Fibroblast of lung (primary cell): ENCODE measurements at regions not wholly inside any gene's neighbourhood (a gene's known extent, or its start where the extent isn't known, plus 50 kb on each side); places are given as distances from the start of the nearest gene placed in this dataset.

Experiments
- DNase-seq, 2 donors: peaks; one replicate each; pipeline versions ENCODE4 v3.0.0 to v3.0.0-alpha.2; 2010; ENCODE audit warnings: low read depth in 2 of 2
- H2AFZ ChIP-seq: 2 replicates; pipeline ENCODE4 v1.5.1; 2012; ENCODE audit warnings: low read length, control low read depth, inconsistent platforms
- H3K27ac ChIP-seq: 2 replicates; pipeline ENCODE4 v1.5.1; 2011; ENCODE audit warnings: low read length, control low read depth; ENCODE audit not compliant: insufficient read depth
- H3K27me3 ChIP-seq: 2 replicates; pipeline ENCODE4 v1.5.1; 2011; ENCODE audit warnings: mild to moderate bottlenecking, low read length; ENCODE audit not compliant: control insufficient read depth, insufficient read depth
- H3K36me3 ChIP-seq: 2 replicates; pipeline ENCODE4 v1.5.1; 2011; ENCODE audit warnings: low read length; ENCODE audit not compliant: control insufficient read depth, insufficient read depth
- H3K4me1 ChIP-seq: 2 replicates; pipeline ENCODE4 v1.5.1; 2011; ENCODE audit warnings: low read length; ENCODE audit not compliant: control insufficient read depth, insufficient read depth; ENCODE audit errors: extremely low read depth
- H3K4me2 ChIP-seq: 2 replicates; pipeline ENCODE4 v1.5.1; 2011; ENCODE audit warnings: low read length, control low read depth; ENCODE audit not compliant: insufficient read depth; ENCODE audit errors: extremely low read depth
- H3K4me3 ChIP-seq, 4 experiments: fragments of 200-600 bp in 1 of 4; sonication (generic) in 1 of 4; replicated peaks in 1 of 4; 2 replicates each; pipeline ENCODE4 v1.5.1; 2011 to 2016; ENCODE audit warnings: low read length in 4 of 4, low read depth in 3 of 4, mild to moderate bottlenecking in 3 of 4, control low read depth in 2 of 4, inconsistent platforms in 1 of 4, mixed read lengths in 1 of 4; ENCODE audit not compliant: insufficient read depth in 1 of 4; ENCODE audit errors: control extremely low read depth in 1 of 4
- H3K79me2 ChIP-seq: 2 replicates; pipeline ENCODE4 v1.5.1; 2012; ENCODE audit warnings: mild to moderate bottlenecking, low read length, inconsistent platforms; ENCODE audit not compliant: control insufficient read depth, insufficient read depth
- H3K9ac ChIP-seq: 2 replicates; pipeline ENCODE4 v1.5.1; 2011; ENCODE audit warnings: mild to moderate bottlenecking, low read length, control low read depth; ENCODE audit not compliant: insufficient read depth
- H3K9me3 ChIP-seq: 2 replicates; pipeline ENCODE4 v1.5.1; 2012; ENCODE audit warnings: low read depth, low read length; ENCODE audit not compliant: control insufficient read depth, insufficient read depth
- H4K20me1 ChIP-seq: 2 replicates; pipeline ENCODE4 v1.5.1; 2011; ENCODE audit warnings: low read length; ENCODE audit not compliant: control insufficient read depth, insufficient read depth; ENCODE audit errors: extremely low read depth
- CTCF ChIP-seq, 2 donors: IDR thresholded peaks in 1 of 2; conservative IDR thresholded peaks in 1 of 2; 1 replicate in 1 of 2; 2 replicates in 1 of 2; pipeline ENCODE4 v1.5.1; 2011 to 2012; ENCODE audit warnings: low read length in 2 of 2, control low read depth in 1 of 2, inconsistent platforms in 1 of 2, low read depth in 1 of 2, mild to moderate bottlenecking in 1 of 2
- EZH2 ChIP-seq: IDR thresholded peaks from 2 replicates; pipeline ENCODE4 v1.5.1; 2012; ENCODE audit warnings: low read length, control low read depth, mild to moderate bottlenecking; ENCODE audit errors: missing control alignments

- Histone ChIP-seq H3K9me3 (no peaks in the 10 kb centered on the region), H3K36me3 (no peaks in the 10 kb centered on the region), H3K4me1 (peaks cover 7% of the 10 kb centered on the region), H3K27ac (no peak overlapping the region), H2AFZ (no peak overlapping the region), H3K4me3 (no peak overlapping the region), H3K27me3 (no peaks in the 10 kb centered on the region), H3K79me2 (no peaks in the 10 kb centered on the region), H3K9ac (no peak overlapping the region), H3K4me2 (peak overlapping the region; percentile 28), H4K20me1 (no peaks in the 10 kb centered on the region)
- no peak for TF ChIP-seq EZH2
- no peak for TF ChIP-seq CTCF (conservative IDR thresholded peaks at IDR 0.05 in 1 of 2, IDR thresholded peaks at IDR 0.05 in 1 of 2; ENCODE audit: low read depth in 1 of 2, low read length in 2 of 2)
- DNase-seq = peak; percentile 89 to 95
Measured at GRCh38 chr3:72591522-72592421, 256.5 kb downstream of the SHQ1 start.

- Histone ChIP-seq H3K79me2 (no peaks in the 10 kb centered on the region), H3K9ac (no peak overlapping the region), H3K27ac (no peak overlapping the region), H3K4me2 (no peak overlapping the region), H3K4me3 (no peak overlapping the region), H3K4me1 (peaks cover 7% of the 10 kb centered on the region), H4K20me1 (no peaks in the 10 kb centered on the region), H2AFZ (no peak overlapping the region), H3K27me3 (no peaks in the 10 kb centered on the region), H3K36me3 (no peaks in the 10 kb centered on the region), H3K9me3 (no peaks in the 10 kb centered on the region)
- no peak for TF ChIP-seq EZH2
- DNase-seq = no peak
Measured at GRCh38 chr3:72590732-72591221, 257.5 kb downstream of the SHQ1 start.

GRCh38 chr3:72587282-72587681 is 261.0 kb downstream of the SHQ1 start:
- no peaks in the 10 kb centered on the region for H3K27me3 ChIP-seq
- H3K4me1 ChIP-seq = peaks cover 5% of the 10 kb centered on the region
- H3K79me2 ChIP-seq = no peaks in the 10 kb centered on the region
- no peak for DNase-seq
- no peak overlapping the region for H2AFZ ChIP-seq
- no peak overlapping the region for H3K4me3 ChIP-seq
- no peak overlapping the region for H3K9ac ChIP-seq
- no peaks in the 10 kb centered on the region for H3K9me3 ChIP-seq
- TF ChIP-seq CTCF (conservative IDR thresholded peaks at IDR 0.05 in 1 of 2, IDR thresholded peaks at IDR 0.05 in 1 of 2; ENCODE audit: low read depth in 1 of 2, low read length in 2 of 2) (no peak), EZH2 (no peak)
- H3K4me2 ChIP-seq = no peak overlapping the region
- H3K27ac ChIP-seq = no peak overlapping the region
- H3K36me3 ChIP-seq = no peaks in the 10 kb centered on the region
- no peaks in the 10 kb centered on the region for H4K20me1 ChIP-seq
